Caco-2 (cell line): ENCODE measurements at regions not wholly inside any gene's neighbourhood (a gene's known extent, or its start where the extent isn't known, plus 50 kb on each side); places are given as distances from the start of the nearest gene placed in this dataset.

ENCODE experiments used
- BruUV-seq: library from RNA; stranded (reverse); fragments of 400-500 nt; replicated peaks from 2 replicates; lab custom pipeline; 2021; lab: Mats Ljungman, UMichigan
- CTCF ChIA-PET: fragments of 300-600 bp; sonication (Branson Sonifier 250); formaldehyde crosslinking; loops from one replicate; lab custom pipeline; 2022; ENCODE audit warnings: antibody characterized with exemption; lab: Charles Lee
- POLR2A ChIA-PET: fragments of 300-600 bp; sonication (Branson Sonifier 250); formaldehyde crosslinking; loops from one replicate; lab custom pipeline; 2022; ENCODE audit warnings: antibody characterized with exemption; lab: Charles Lee
- DNase-seq, 2 experiments: peaks; one replicate each; pipeline versions ENCODE4 v3.0.0 to v3.0.0-alpha.2; 2020 to 2022
- H3K27me3 ChIP-seq: replicated peaks from 2 replicates; pipeline ENCODE4 v1.6.0; 2011; ENCODE audit warnings: low read length; ENCODE audit not compliant: control insufficient read depth, insufficient read depth
- H3K36me3 ChIP-seq: 2 replicates; pipeline ENCODE4 v1.5.1; 2011; ENCODE audit warnings: low read length; ENCODE audit not compliant: control insufficient read depth, insufficient read depth
- H3K4me1 ChIP-seq: fragments of 250-450 bp; sonication (Bioruptor Pico); 2 replicates; pipeline ENCODE4 v1.5.1; 2020; ENCODE audit warnings: mild to moderate bottlenecking
- H3K4me3 ChIP-seq: 2 replicates; pipeline ENCODE4 v1.5.1; 2011; ENCODE audit warnings: low read depth, mild to moderate bottlenecking, control low read depth, low read length
- H3K9me3 ChIP-seq: fragments of 250-450 bp; sonication (Bioruptor Pico); 2 replicates; pipeline ENCODE4 v1.5.1; 2020; ENCODE audit warnings: mild to moderate bottlenecking, moderate library complexity
- H3K27ac Mint-ChIP-seq: one replicate; pipeline ENCODE4 v1.8.0; 2022; ENCODE audit warnings: mixed read lengths; ENCODE audit not compliant: unreplicated experiment
- H3K27me3 Mint-ChIP-seq: one replicate; pipeline ENCODE4 v1.8.0; 2022; ENCODE audit warnings: mixed read lengths; ENCODE audit not compliant: insufficient read depth, unreplicated experiment
- H3K36me3 Mint-ChIP-seq: one replicate; pipeline ENCODE4 v1.8.0; 2022; ENCODE audit warnings: mild to moderate bottlenecking, mixed read lengths; ENCODE audit not compliant: insufficient read depth, unreplicated experiment
- H3K4me1 Mint-ChIP-seq: one replicate; pipeline ENCODE4 v1.8.0; 2022; ENCODE audit warnings: low read depth, mixed read lengths; ENCODE audit not compliant: unreplicated experiment
- H3K4me3 Mint-ChIP-seq: one replicate; pipeline ENCODE4 v1.8.0; 2022; ENCODE audit warnings: mild to moderate bottlenecking, moderate library complexity, mixed read lengths; ENCODE audit not compliant: unreplicated experiment
- H3K9me3 Mint-ChIP-seq: one replicate; pipeline ENCODE4 v1.8.0; 2022; ENCODE audit warnings: mixed read lengths; ENCODE audit not compliant: unreplicated experiment
- CTCF ChIP-seq, 2 experiments: fragments of 200-600 bp in 1 of 2; IDR thresholded peaks; 1 replicate in 1 of 2; 2 replicates in 1 of 2; pipeline versions ENCODE4 v1.5.1 to v1.8.0; 2011 to 2022; ENCODE audit warnings: antibody characterized with exemption in 1 of 2, control low read depth in 1 of 2, inconsistent platforms in 1 of 2, low read depth in 1 of 2, low read length in 1 of 2, mild to moderate bottlenecking in 1 of 2, moderate library complexity in 1 of 2; ENCODE audit not compliant: insufficient read depth in 1 of 2, severe bottlenecking in 1 of 2, unreplicated experiment in 1 of 2
- intact Hi-C: fragments of 100-400 bp; cut with micrococcal nuclease; formaldehyde crosslinking; loops from one replicate; pipeline ENCODE4 v1.10.0; 2022; ENCODE audit not compliant: unreplicated experiment

- Mint-ChIP-seq H3K27ac (no peak overlapping the region), H3K36me3 (no peaks in the 10 kb centered on the region), H3K9me3 (no peaks in the 10 kb centered on the region), H3K4me3 (no peak overlapping the region), H3K27me3 (no peaks in the 10 kb centered on the region), H3K4me1 (no peaks in the 10 kb centered on the region)
- no peaks in the 10 kb centered on the region for H3K4me1 ChIP-seq
- CTCF ChIA-PET: no interaction called here
- intact Hi-C loops: loop anchor here (10.0 kb wide), 2 partner anchors 477 to 883 kb away; partner anchors contain the start of gene FAT1
- no peak for TF ChIP-seq CTCF (IDR thresholded peaks at IDR 0.05; ENCODE audit: insufficient read depth in 1 of 2, low read depth in 1 of 2, low read length in 1 of 2, severe bottlenecking in 1 of 2, unreplicated experiment in 1 of 2)
- no peak for DNase-seq
- BruUV-seq: no TSS peak
- H3K9me3 ChIP-seq: no peaks in the 10 kb centered on the region
- H3K27me3 ChIP-seq: no peaks in the 10 kb centered on the region
- H3K36me3 ChIP-seq: no peaks in the 10 kb centered on the region
- POLR2A ChIA-PET: no interaction called here
- H3K4me3 ChIP-seq: no peak overlapping the region
Measured at GRCh38 chr4:187608001-187608421, 387.6 kb upstream of the ZFP42 start.

- CTCF ChIA-PET: no interaction called here
Measured at GRCh38 chr4:187612301-187612700, 383.3 kb upstream of the ZFP42 start.

GRCh38 chr4:187613089-187613839 lies 382.3 kb upstream of the ZFP42 start:
- intact Hi-C loops: no loop called here
- Mint-ChIP-seq H3K27me3 (no peaks in the 10 kb centered on the region), H3K36me3 (no peaks in the 10 kb centered on the region), H3K27ac (no peak overlapping the region), H3K9me3 (no peaks in the 10 kb centered on the region), H3K4me1 (no peaks in the 10 kb centered on the region), H3K4me3 (no peak overlapping the region)
- TF ChIP-seq CTCF (IDR thresholded peaks at IDR 0.05; ENCODE audit: insufficient read depth in 1 of 2, low read depth in 1 of 2, low read length in 1 of 2, severe bottlenecking in 1 of 2, unreplicated experiment in 1 of 2): no peak
- H3K9me3 ChIP-seq: no peaks in the 10 kb centered on the region
- no peaks in the 10 kb centered on the region for H3K4me1 ChIP-seq
- H3K36me3 ChIP-seq: no peaks in the 10 kb centered on the region
- no peaks in the 10 kb centered on the region for H3K27me3 ChIP-seq
- no peak for DNase-seq
- no peak overlapping the region for H3K4me3 ChIP-seq
- no TSS peak for BruUV-seq
- ChIA-PET POLR2A (no interaction called here), CTCF (no interaction called here)

More at GRCh38 chr4:187612301-187612700, 383.3 kb upstream of the ZFP42 start:
- H3K4me3 Mint-ChIP-seq: no peak overlapping the region
- H3K4me1 ChIP-seq: no peaks in the 10 kb centered on the region
- no peak overlapping the region for H3K27ac Mint-ChIP-seq
- no peaks in the 10 kb centered on the region for H3K36me3 ChIP-seq
- BruUV-seq: no TSS peak
- H3K4me3 ChIP-seq: no peak overlapping the region
- H3K4me1 Mint-ChIP-seq: no peaks in the 10 kb centered on the region
- H3K36me3 Mint-ChIP-seq: no peaks in the 10 kb centered on the region
- no peaks in the 10 kb centered on the region for H3K27me3 ChIP-seq
- no peak for TF ChIP-seq CTCF (IDR thresholded peaks at IDR 0.05; ENCODE audit: insufficient read depth in 1 of 2, low read depth in 1 of 2, low read length in 1 of 2, severe bottlenecking in 1 of 2, unreplicated experiment in 1 of 2)
- POLR2A ChIA-PET: no interaction called here
- DNase-seq: no peak
- intact Hi-C loops: no loop called here
- H3K9me3 Mint-ChIP-seq: no peaks in the 10 kb centered on the region
- H3K27me3 Mint-ChIP-seq: no peaks in the 10 kb centered on the region
- no peaks in the 10 kb centered on the region for H3K9me3 ChIP-seq
